ENCODE measurements at regions not wholly inside any gene's neighbourhood (a gene's known extent, or its start where the extent isn't known, plus 50 kb on each side); places are given as distances from the start of the nearest gene placed in this dataset.

DNA sequence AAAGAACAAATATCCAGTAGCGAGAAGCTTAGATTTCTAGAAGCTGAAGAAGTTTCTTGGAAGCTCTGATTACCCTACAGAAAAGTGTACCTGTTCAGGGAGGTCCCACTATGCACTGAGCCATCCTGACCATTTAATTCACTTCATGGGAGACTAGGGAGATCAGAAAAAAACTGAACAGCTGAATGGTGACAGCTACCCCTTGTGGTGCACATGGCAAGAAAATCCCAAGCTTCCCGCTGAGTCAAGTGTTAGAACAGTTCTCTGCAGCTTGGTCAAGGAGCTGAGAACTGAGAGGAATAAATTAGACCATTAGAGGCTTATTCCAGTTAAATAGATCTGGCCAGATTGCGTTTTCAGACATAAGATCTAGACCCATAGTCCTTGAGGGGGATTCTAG lies 197.2 kb upstream of the VEPH1 start:
- no peak for DNase-seq

DNA sequence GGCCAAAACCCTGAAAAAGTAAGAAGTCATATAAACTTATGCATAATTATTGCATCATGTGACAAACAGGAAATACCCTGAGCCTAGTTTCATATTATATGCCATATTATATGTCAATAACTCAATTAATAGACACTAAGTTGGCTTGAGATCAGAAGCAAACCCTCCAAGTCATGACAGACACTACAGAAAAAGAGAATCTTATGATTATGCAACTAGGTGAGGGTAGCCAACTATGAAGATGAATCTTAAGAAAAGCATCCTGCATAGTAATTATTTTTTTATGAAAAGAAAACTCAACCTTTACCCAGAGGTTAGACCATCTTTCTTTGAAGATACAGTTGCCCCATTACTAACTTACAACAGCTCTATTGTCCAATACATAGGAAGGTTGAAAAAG lies 192.4 kb upstream of the VEPH1 start:
- no peak for DNase-seq

GRCh38 chr3:157695103-157695502 lies 191.9 kb upstream of the VEPH1 start:
- no peak for DNase-seq

- no peak for DNase-seq
These were observed 190.5 kb upstream of the VEPH1 start for GRCh38 chr3:157693762-157694161.

GRCh38 chr3:157692468-157692867 lies 189.3 kb upstream of the VEPH1 start:
- DNase-seq = no peak

GRCh38 chr3:157683668-157684067 lies 180.5 kb upstream of the VEPH1 start:
- DNase-seq = no peak

- no peak for DNase-seq
These were observed 168.8 kb upstream of the VEPH1 start for GRCh38 chr3:157672061-157672460.

DNA sequence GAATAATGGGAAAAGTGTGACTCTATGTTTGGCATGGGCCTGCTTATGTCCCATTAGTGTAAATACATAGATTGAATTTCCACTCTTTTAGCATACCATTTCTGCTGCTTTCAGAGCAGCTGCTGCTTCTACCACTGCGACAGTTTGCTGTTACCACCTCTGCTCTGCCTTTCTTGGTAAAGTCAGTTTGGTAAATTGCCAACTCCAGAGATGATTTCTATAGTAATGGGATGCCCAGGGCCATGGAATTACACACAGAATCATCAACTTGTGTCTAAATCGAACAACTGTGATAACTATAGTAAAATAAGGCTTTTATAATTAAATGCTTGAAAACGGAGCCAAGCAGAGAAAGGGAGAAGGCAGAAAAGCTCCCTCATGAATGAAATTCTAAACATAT lies 168.4 kb upstream of the VEPH1 start:
- DNase-seq = no peak

- no peak for DNase-seq
These were observed 166.2 kb upstream of the VEPH1 start for GRCh38 chr3:157669416-157669815.

- DNase-seq = no peak
These were observed 164.3 kb upstream of the VEPH1 start for GRCh38 chr3:157667493-157667892.

DNA sequence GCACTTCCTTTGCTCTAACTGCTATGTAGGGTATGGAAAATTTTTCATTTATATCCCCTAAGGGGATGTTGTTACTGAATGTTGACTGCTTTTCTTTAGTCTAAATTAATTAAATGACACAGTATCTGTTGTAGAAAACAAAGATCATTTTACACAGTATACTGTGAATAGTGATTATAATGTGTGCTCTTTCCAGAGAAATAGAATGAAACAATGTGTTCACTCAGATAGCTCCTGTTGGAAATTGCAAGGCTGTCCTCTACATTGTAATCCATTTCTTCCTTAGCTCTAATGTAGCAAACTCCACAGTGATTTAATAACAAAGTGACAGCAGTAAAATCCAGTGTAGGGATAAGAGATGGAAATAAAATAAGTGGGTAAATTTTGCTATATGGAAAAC lies 159.0 kb upstream of the VEPH1 start:
- DNase-seq = no peak

- no peak for DNase-seq
These were observed 157.6 kb upstream of the VEPH1 start for GRCh38 chr3:157660847-157661246.

GRCh38 chr3:157652366-157652765 lies 149.2 kb upstream of the VEPH1 start:
- no peak for DNase-seq

GRCh38 chr3:157650699-157651098 lies 147.5 kb upstream of the VEPH1 start:
- no peak for DNase-seq

- no peak for DNase-seq
These were observed 147.0 kb upstream of the VEPH1 start for GRCh38 chr3:157650172-157650571.

DNA sequence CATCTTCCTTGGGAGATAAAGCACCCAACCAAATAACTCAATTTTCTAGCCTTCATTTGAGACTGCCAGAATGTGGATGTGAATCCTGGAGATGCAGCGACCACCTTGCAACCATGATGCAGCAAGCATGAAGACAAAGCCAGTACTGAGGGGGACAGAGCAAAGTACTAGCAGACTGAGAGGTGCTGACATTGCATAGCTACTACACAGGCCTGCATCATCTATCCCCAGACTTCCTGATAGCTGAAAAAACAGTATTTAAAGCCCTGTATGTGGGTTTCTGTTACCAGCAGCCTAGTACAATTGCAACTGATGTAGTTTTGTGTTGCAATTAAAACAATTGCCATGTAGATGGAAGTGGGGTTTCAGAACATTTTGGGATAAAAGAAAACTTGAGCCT lies 146.3 kb upstream of the VEPH1 start:
- DNase-seq = no peak

DNA sequence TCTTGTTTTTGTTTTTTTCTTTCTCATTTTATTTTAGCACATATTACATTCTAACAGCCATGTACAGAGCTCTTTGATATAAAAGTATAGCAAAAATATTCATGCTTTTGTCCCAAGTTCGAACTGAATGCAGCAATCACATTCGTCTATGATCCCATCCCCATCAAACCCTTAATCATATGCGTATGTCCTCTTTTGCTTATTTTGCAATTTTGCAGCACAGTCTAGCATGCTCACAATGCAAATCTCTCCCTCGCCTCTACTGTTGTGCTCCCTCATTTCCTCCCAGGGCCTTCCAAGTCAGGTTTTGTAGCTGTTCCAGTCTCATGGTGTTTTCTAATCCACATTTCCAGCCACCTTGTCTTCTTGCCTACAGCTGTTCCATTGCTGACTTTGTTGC lies 144.6 kb upstream of the VEPH1 start:
- no peak for DNase-seq

GRCh38 chr3:157639756-157640426 lies 136.7 kb upstream of the VEPH1 start:
- DNase-seq = no peak

GRCh38 chr3:157637866-157638265 lies 134.7 kb upstream of the VEPH1 start:
- DNase-seq = no peak

DNA sequence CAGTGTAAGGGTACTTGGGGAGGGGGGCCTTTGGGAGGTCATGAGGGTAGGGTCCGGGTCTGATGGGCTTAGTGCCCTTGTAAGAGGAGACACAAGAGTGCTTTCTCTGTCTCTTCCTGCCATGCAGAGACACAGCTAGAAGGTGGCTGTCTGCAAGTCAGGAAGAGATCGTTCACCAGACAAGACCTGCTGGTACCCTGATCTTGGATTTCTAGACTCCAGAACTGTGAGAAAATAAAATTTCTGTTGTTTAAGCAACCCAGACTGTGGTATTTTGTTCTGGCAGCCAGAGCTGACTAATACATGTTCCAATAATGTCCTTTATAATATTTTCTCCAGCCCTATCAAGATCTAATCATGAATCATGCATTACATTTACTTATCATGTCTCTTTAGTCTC lies 130.0 kb upstream of the VEPH1 start:
- DNase-seq = no peak

DNA sequence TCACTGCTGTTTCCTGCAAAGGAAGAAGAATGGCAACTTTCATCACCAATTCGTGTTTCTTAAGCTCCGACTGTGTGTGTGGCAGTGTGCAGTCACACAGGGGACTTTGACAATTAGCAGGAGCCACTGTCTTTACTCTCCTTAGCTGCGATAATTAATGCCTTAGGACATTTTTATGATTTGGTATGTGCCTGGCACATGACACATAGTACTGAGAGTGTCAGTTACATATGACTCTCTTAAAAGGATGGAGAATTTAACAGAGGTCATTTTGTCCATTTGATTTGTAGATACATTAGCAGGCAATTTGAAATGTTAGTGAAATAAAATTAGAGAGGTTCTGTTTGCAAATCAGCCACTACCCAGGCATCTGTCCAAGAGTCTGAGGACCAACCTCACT lies 128.9 kb upstream of the VEPH1 start:
- no peak for DNase-seq

GRCh38 chr3:157631478-157631877 lies 128.3 kb upstream of the VEPH1 start:
- DNase-seq = no peak

DNA sequence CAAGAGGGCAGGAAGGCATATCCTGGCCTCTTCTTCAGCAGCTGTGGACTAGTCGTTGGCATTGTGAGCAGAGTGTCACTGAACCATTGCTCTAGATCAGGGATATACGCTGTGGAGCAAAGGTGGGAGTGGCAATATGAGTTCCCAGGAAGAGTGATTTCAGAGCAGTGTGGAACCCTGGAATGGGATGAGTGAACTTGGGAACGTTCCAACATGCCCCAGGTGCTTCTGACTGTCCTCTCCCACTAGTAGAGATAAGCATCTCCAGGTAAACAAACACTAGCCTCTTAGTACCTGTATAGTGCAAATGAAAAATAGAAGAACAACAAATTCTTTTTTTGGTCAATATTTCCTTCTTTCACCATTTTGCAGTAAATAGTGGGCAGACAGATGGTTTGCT lies 123.6 kb upstream of the VEPH1 start:
- no peak for DNase-seq

- no peak for DNase-seq
These were observed 121.6 kb upstream of the VEPH1 start for GRCh38 chr3:157624801-157625200.

GRCh38 chr3:157618886-157619285 lies 115.7 kb upstream of the VEPH1 start:
- no peak for DNase-seq
